Choroid plexus epithelial cell (primary cell): ENCODE measurements at regions not wholly inside any gene's neighbourhood (a gene's known extent, or its start where the extent isn't known, plus 50 kb on each side); places are given as distances from the start of the nearest gene placed in this dataset.

Experiments
- DNase-seq: peaks from one replicate; pipeline ENCODE4 v3.0.0-alpha.2; 2010; ENCODE audit warnings: low read depth
- H3K4me3 ChIP-seq: 2 replicates; pipeline ENCODE4 v1.5.1; 2011; ENCODE audit warnings: low read depth, mild to moderate bottlenecking, control low read depth, low read length, moderate library complexity
- TF ChIP-seq, protein P1 (sequence below): conservative IDR thresholded peaks from 2 replicates; pipeline ENCODE4 v1.5.1; 2011; ENCODE audit warnings: low read depth, mild to moderate bottlenecking, control low read depth, inconsistent platforms, low read length, moderate library complexity

- H3K4me3 ChIP-seq: no peak overlapping the region
- peak; percentile 75 for DNase-seq
- TF ChIP-seq, protein P1, sequence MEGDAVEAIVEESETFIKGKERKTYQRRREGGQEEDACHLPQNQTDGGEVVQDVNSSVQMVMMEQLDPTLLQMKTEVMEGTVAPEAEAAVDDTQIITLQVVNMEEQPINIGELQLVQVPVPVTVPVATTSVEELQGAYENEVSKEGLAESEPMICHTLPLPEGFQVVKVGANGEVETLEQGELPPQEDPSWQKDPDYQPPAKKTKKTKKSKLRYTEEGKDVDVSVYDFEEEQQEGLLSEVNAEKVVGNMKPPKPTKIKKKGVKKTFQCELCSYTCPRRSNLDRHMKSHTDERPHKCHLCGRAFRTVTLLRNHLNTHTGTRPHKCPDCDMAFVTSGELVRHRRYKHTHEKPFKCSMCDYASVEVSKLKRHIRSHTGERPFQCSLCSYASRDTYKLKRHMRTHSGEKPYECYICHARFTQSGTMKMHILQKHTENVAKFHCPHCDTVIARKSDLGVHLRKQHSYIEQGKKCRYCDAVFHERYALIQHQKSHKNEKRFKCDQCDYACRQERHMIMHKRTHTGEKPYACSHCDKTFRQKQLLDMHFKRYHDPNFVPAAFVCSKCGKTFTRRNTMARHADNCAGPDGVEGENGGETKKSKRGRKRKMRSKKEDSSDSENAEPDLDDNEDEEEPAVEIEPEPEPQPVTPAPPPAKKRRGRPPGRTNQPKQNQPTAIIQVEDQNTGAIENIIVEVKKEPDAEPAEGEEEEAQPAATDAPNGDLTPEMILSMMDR: no peak
Observed at GRCh38 chr4:126268106-126268505, 953.4 kb downstream of the FAT4 start.

DNA sequence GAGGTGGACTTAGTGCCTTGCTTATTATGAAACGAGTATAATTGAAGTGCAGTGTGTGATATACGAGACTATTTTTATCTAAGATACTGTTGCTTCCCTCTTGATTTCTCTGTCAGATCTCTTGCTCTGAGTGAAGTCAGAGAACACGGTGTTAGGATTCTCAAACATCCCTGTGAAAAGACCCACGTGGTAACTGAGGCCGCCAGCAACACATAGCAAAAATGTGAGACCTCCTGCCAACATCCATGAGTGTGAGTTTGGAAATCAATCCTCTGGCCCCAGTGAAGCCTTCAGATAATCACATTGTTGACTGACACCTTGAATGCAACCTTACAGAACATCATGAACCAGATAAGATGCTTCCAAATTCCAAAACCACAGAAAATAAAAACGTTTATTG, 954.4 kb downstream of the FAT4 start:
- no peak overlapping the region for H3K4me3 ChIP-seq
- TF ChIP-seq, protein P1: no peak
- peak; percentile 77 for DNase-seq

- peak; percentile 21 for DNase-seq
Observed at GRCh38 chr4:126271292-126271691, 956.5 kb downstream of the FAT4 start.

GRCh38 chr4:126273746-126274145, 959.0 kb downstream of the FAT4 start:
- no peak overlapping the region for H3K4me3 ChIP-seq
- no peak for DNase-seq
- TF ChIP-seq, protein P1: no peak

More at GRCh38 chr4:126271292-126271691, 956.5 kb downstream of the FAT4 start:
- H3K4me3 ChIP-seq: no peak overlapping the region
- TF ChIP-seq, protein P1: no peak

DNA sequence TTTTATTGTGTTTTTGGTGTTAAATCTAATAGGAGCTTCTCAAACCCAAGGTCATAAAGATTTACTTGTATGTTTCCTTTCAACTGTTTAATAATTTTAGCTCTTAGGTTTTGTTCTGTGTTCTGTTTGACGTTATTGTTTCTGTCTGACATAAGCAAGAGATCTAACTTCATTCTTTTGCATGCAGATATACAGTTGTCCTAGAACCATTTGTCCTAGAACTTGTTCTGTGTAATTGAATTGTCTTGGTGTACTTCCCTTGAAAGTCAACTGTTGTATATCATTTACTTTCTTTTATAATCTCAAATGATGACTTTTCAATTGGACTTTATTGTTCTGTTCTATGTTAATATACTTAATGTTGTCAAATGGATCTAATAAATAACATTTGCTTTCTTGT, 977.1 kb downstream of the FAT4 start:
- no peak for DNase-seq
- TF ChIP-seq, protein P1: no peak

DNA sequence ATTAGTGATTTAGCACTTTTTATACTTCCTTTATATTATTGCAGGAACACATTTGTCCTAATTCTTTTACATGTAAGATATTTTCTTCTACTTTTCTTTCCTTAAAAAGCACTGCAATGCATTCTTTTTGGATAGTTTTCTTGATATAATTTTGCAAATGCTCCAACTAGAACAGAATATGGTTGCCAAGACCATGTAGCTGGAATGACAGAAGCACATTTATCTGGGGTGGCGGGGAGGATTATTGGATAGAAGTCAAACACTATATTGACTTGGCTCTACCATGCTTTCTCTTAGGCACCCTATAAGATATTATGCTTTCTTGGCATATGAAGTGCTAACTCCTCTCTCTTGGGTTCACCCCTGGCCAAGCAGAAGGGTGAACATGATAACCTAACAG, 983.5 kb downstream of the FAT4 start:
- DNase-seq: no peak
- TF ChIP-seq, protein P1: no peak
- H3K4me3 ChIP-seq: no peak overlapping the region

More for the DNA sequence above, 977.1 kb downstream of the FAT4 start:
- H3K4me3 ChIP-seq: no peak overlapping the region

DNA sequence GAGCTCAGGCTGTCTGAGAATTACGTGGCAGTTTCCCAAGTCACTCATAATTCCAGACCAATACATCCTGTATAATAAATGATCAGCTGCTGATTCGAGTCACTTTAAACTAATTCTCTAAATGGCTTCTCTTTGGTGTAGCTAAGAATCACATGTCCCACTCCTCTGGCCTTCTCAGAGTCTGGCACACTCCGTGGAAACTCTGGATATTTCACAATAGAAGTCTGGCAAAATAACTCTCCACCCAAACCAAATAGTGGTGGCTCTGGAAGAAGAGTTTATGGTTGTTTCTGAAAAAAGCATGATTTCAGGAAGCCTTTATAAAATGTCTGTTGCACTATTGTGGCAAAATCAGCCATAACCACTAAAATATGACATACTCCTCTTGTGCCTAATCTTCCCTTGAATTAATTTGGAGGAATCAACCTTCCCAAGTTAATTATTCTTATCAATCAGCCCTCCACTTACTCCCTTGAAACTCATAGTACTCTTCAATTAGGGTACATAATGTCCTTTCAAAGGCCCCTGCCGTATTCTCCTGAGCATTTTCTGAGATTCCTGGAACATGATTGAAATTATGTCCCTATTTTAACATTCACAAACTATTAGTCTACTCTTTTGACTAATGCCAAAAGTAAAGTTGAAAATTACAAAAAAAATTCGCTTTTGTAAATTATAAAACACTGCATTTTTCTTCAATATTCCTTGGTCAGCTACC, 991.6 kb downstream of the FAT4 start:
- peak; percentile 5 for DNase-seq
- TF ChIP-seq, protein P1: no peak
- H3K4me3 ChIP-seq: no peak overlapping the region
